HG03039 (cell line): ENCODE measurements at regions not wholly inside any gene's neighbourhood (a gene's known extent, or its start where the extent isn't known, plus 50 kb on each side); places are given as distances from the start of the nearest gene placed in this dataset.

Source experiments
- ATAC-seq: cut with Tn5 transposase; IDR thresholded peaks from one replicate; pipeline ENCODE4 v1.9.1; 2021; ENCODE audit warnings: mild to moderate bottlenecking, moderate library complexity; ENCODE audit not compliant: unreplicated experiment

DNA sequence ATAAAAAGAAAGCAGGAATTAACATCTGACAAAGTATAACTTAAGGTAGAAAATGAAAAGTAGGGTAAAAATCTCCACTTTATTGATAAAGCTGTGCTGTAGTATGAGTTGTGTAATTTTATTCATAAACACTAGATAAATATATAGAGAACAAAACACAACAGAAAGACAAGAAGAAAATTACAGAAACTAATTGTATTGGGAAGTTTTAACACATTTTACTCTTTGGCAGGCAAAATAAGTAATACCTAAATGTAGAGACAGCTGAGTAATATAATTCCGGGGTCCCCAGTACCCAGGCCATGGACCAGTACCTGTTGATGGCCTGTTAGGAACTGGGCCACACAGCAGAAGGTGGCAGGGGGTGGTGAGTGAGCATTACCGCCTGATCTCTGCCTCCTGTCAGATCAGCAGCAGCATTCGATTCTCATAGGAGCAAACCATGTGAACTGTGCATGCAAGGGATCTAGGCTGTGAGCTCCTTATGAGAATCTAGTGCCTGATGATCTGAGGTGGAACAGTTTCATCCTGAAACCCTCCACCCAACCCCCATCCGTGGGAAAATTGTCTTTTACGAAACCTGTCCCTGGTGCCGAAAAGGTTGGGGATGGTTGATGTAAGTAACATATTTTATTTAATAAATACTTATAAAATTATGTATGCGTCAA, 84.4 kb upstream of the ETV6 start:
- ATAC-seq = no peak

DNA sequence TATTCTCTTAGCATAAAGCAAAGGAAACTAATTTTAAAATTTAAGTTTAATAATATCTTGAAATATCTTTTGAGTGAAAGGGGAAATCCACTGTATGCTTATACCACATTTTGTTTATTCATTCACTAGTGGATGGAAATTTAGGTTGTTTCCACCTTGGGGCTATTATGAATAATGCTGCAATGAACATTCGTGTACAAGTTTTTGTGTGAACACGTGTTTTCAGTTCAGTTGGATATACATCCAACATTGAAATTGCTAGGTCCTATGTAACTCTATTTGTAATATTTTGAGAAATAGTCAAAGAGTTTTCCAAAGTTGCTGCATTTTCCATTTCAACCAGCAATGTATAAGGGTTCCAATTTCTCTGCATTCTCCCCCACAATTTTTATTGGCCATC, 83.7 kb upstream of the ETV6 start:
- ATAC-seq = no peak

DNA sequence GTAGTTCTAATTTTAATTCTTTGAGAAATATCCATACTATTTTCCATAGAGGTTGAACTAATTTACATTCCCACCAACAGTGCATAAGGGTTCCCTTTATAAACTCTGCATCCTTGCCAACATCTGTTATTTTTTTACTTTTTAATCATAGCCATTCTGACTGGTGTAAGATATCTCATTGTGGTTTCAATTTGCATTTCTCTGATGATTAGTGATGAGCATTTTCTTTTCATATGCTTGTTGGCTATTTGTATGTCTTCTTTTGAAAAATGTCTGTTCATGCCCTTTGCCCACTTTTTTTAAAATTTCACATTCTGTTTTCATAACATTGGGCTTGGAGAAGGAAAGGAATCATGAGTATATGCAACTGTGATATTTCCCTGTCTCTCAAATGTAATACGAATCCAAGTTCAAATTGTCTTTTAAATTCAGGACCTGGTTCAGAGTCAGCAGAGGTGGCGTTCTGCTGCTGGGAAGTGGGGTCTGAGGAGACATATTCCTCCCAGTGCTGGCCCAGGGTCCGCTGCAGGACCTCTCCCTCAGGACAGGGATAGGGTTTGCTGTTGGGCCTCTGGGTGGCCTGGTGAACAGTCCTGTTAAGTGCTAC, 81.2 kb upstream of the ETV6 start:
- peak; percentile 10 for ATAC-seq

DNA sequence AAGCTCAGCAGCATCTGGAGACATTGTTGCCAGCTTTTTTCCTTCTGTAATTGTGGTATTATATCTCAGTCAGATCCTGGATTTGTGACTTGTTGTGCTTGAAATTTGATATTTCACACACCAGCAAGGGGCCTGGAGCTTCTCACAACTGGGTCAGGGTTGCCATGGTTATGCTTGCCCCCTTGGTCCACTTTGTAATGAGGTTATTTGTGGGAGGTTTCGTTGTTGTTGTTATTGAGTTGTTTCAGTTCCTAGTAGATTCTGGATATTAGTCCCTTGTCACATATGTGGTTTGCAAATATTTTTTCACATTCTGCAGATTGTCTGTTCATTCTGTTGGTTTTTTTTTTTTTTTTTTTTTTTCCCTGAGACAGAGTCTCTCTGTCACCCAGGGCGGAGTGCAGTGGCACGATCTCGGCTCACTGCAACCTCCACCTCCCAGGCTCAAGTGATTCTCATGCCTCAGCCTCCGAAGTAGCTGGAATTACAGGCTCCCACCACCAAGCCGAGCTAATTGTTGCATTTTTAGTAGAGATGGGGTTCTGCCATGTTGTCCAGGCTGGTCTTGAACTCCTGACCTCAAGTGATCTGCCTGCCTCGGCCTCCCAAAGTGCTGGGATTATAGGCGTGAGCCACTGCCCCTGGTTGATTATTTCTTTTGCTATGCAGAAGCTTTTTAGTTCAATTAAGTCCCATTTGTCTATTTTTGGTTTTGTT, 80.6 kb upstream of the ETV6 start:
- ATAC-seq = peak; percentile 72

DNA sequence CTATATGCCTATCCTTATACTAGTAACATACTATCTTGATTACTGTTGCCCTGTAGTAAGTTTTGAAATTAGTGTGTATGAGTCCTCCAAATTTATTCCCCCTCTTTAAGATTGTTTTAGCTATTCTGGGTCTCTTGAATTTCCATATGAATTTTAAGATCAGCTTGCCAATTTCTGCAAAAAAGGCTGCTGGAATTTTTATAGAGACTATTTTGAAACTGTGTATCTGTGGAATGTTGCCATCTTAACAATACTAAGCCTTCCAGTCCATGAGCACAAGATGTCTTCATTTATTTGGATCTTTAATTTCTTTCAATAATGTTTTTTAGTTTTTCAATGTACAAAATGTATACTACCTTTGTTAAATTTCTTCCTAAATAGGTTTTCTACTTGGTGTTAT, 79.8 kb upstream of the ETV6 start:
- no peak for ATAC-seq

DNA sequence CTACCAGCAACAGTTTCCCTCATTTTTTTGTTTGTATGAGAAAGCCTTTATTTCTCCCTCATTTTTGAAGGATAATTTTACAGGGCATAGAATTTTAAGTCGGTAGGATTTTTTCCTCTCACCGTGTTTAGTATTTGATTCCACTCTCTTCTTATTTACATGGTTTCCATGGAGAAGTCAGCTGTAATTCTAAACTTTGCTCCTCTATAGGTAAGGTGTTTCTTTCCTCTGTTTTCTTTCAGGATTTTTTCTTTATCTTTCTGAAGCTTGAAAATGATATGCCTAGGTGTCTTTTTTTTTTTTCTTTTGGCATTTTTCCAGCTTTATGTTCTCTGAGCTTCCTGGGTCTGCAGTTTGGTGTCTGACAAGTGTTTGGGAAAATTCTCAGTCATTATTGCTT, 75.6 kb upstream of the ETV6 start:
- ATAC-seq = no peak

DNA sequence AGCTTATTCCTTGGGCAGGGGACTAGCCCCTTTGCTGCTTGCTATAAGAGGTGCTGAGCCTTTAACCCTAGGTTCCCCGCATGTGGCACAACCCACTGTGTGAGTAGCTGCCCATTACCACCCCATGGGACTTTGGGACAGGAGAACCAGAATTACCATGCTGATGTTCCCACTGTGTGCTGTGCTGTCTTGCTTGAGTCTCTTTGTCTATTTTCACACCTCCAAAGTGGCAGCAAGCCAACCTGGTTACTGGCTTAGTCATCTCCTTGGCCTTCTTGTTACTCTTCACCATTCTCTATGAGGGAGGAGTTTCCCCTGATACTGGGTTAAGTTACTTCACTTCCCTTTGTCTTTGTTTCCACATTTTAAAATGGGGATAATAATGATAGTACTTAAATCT, 73.4 kb upstream of the ETV6 start:
- no peak for ATAC-seq

DNA sequence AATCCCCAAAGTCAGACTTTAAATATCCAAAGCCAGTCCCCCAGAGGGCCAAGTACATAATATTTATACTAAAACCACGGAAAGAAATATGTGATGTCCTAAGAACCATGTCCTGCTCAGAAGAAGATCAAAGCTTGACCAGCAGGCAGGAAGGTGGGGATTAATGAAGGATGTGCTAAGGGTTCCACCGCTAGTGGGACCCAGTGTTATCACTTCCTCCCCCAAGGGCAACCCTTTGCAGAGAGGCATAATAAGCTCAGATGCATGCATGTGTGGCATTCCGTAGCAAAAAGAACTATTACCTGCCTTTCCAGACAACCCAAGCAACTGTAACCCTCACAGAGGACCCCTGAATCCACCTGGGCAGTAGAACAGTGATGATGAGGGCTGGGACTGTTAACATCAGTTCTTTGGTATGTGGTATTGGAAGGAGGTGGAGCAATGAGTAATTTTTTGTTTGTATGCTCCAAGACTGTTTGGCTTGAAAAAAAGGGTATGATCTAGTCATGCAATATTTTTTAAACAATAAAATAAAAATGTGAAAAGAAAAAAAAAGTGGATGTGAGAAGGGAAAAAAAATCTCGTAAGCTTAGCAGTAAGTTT, 71.7 kb upstream of the ETV6 start:
- no peak for ATAC-seq

DNA sequence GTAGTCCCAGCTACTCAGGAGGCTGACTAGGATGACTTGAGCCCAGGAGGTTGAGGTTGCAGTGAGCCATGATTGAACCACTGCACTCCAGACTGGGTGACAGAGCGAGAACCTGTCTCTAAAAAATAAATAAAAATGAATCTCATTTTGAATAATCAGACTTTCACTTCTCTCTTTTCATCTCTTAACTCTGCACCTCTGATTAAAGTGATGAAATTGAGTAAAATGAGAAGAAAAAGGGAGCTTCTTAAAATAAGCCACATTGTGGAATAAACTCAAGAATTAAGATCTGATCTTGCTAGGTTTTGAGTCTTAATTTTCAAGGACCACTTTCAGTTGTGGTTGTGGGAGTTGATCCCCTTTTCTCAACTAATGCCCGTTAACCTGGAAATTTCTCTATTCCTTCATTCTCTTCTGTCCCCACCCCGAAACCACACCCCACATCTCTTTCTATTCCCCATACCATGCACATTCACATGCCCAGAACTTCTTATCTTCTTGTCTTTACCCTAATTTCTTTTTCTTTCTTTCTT, 70.9 kb upstream of the ETV6 start:
- no peak for ATAC-seq

DNA sequence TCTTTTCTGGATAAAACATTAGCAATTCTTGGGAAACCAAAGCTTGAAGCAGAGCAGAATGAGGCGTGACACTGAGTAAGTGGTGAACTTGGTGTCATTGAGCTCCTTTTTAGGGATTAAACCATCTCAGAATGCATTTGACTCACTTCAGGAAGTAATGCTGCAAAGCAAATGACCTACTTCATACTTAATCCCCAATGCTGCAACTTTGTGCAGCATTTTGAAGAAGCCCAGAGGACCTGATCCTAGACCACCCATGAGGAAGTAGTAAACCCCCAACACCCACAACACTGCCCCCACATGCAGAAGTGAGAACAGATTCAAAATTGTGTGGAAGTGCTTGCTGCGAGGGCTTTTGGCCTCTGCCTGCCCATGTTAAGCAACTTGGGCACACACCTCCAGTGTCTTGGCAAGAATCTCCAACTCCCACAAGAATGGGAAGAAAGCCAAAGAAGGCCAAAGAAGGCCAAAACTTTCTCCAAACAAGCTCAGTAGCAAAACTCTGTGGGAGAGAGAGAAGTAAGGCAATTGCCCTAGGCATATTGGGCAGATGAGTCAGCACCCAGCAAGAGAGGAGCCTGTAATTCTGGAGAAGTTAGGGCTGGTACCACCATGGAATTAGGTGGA, 69.2 kb upstream of the ETV6 start:
- ATAC-seq = no peak

DNA sequence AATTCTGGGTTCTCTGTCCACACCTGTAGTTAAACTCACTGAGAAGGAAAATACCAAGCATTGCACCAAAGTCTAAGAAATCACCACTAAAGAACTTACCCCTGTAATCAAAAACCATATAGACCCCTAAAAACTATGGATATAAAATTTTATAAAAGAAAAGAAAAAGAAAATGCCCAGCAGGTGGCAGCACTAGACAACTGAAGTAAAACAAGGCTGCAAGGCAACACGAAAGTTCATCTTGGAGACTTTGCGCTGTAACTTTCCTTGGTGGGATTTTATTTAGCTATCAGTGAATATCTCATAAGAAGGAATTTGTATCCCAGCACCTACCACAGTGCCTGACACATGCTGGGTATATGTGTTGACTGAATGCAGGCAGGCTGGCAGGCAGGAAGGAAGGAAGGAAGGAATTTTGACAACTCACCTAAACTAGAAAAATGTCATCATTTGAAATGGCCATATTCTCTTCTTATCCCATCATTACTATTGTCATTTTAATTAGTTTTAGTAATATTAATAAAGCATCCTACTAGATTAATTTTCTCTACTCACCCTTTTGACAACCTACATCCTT, 68.2 kb upstream of the ETV6 start:
- ATAC-seq = no peak

DNA sequence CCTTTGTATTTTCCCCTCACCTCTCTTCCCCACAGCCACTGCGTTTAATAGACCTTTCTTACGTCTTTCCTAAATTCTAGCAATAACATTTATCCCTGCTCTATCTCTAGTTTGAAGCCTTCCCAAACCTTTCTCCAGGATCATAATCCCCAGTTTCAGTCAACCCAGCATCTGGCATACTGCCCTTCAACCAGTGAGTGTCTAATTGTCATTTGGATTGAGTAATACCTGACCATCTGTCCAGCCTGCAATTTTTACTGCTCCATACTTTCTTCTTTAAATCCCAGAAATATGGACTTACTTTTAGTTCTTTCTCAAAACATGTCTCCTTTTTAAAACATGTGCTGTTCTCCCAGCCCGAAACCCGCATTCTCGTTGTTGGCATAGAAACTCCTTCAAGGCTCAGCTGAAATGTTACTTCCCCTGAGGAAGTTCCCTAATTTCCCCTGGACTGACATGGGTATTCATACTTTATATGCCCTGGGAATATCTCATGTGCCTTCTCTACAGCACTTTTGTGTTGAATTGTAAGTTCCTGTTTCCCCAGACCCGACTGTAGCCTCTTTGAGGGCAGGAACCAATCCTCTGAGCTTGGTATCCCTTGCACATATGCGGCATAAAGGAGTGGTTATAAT, 65.1 kb upstream of the ETV6 start:
- ATAC-seq = no peak

DNA sequence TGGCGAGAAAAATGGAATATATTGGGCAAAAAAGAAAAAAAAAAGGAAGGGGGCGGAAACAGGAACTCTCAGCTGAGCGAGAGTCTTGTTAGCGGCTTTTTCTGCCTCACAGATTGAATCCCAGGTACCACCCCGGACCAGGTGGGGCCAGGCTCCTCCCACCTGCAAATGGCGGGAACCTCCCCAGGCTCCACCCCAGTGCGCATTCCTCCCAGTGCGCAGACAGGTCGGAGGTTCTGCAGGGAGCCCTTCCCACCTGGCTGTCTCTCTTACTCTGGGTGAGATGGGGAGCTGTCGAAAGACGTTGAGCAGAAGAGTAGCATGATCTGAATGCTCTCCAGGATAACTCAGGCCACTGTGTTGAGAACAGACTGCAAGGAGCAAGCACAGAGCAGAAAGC, 57.0 kb upstream of the ETV6 start:
- ATAC-seq = no peak

DNA sequence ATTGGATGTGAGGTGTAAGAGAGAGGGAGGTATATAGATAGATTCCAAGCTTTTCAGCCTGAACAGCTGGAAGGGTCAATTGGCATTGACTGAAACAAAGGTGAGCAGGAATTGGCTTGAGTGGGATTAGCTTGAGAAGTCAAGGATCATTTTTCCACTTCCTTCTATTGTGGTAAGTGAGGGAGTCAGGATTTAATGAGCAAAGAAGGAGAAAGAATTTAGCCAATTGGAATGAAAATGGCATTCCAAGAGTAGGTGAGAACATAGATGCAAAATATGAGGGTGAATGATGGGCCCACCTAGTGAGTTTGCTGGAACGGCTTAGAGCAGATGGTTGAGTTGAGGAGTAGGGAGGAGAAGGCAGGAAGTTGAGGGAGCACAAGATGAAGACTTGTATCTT, 56.5 kb upstream of the ETV6 start:
- no peak for ATAC-seq

DNA sequence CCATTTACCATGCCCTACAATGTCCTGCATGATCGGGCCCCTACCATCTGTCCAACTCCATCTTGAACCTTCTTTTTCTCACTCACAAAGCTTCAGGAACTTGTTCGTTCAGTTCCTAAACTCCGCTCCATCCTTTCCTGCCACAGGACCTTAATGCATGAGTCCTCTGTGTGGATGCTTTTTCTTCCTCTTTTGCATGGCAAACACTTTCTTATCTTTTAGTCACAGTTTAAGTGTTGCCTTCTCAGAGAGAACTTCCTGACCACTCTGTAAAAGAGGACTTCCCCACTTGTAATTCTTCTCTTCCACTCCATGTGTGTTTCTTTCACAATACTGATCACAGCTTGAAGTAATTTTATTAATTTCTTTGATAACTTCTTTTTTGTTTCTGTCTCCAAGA, 54.4 kb upstream of the ETV6 start:
- no peak for ATAC-seq

DNA sequence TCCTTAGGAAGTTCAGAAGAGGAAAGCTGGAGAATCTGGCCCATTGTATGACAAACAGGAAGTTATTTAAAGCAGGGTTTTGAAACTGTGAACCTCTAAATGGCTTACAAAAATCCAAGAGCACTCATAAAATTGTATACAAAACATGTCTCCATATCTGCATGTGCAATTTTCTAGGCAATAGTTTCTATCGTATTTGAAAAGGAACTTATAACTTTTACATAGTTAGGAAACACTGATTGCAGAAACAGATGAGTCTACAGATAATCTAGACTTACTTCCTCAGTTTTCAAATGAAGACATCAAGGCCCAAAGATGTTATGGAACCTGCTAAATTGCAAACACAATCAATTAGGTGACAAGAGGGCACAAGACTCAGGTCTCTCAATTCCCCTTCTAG, 53.3 kb upstream of the ETV6 start:
- ATAC-seq = no peak

DNA sequence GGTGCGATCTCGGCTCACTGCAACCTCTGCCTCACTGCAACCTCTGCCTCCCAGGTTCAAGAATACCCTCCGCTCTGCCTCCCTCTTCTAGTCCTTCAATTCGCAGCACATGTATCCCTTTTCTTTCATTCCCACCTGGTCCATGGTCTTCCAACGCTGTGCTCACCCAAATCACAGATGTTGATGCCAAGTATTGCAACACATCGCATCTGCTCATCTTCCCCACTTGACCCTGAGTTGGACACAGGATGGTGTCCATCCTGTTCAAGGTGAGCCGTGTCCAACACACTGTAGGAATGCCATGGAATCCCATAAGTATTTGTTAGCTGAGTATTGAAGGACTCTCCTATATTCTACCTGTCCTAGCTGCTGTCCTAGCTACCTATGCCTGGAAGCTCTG, 50.6 kb upstream of the ETV6 start:
- no peak for ATAC-seq
